NCI-H128 (cell line): ENCODE measurements at regions not wholly inside any gene's neighbourhood (a gene's known extent, or its start where the extent isn't known, plus 50 kb on each side); places are given as distances from the start of the nearest gene placed in this dataset.

ENCODE experiments used
- DNase-seq: peaks from one replicate; lab custom pipeline; 2025; ENCODE audit not compliant: unreplicated experiment; lab: John Stamatoyannopoulos, UW

- no peak for DNase-seq
Measured at GRCh38 chr9:119047513-119048307, 321.5 kb downstream of the BRINP1 start.

- DNase-seq: no peak
Measured at GRCh38 chr9:119050281-119050680, 319.0 kb downstream of the BRINP1 start.

- DNase-seq: no peak
Measured at GRCh38 chr9:119052339-119053030, 316.8 kb downstream of the BRINP1 start.

GRCh38 chr9:119053070-119053469, 316.2 kb downstream of the BRINP1 start:
- DNase-seq: no peak

GRCh38 chr9:119060629-119061385, 308.4 kb downstream of the BRINP1 start:
- no peak for DNase-seq

GRCh38 chr9:119071636-119072035, 297.6 kb downstream of the BRINP1 start:
- DNase-seq: no peak

GRCh38 chr9:119074017-119074416, 295.2 kb downstream of the BRINP1 start:
- no peak for DNase-seq

- DNase-seq: no peak
Measured at GRCh38 chr9:119078015-119078414, 291.2 kb downstream of the BRINP1 start.

- DNase-seq: no peak
Measured at GRCh38 chr9:119083673-119084072, 285.6 kb downstream of the BRINP1 start.

GRCh38 chr9:119086590-119086989, 282.6 kb downstream of the BRINP1 start:
- DNase-seq: no peak

GRCh38 chr9:119088002-119088547, 281.2 kb downstream of the BRINP1 start:
- peak; percentile 12 for DNase-seq

GRCh38 chr9:119091074-119091473, 278.2 kb downstream of the BRINP1 start:
- no peak for DNase-seq

GRCh38 chr9:119092125-119092524, 277.1 kb downstream of the BRINP1 start:
- DNase-seq: no peak

GRCh38 chr9:119094086-119094485, 275.1 kb downstream of the BRINP1 start:
- DNase-seq: no peak

GRCh38 chr9:119095072-119095471, 274.2 kb downstream of the BRINP1 start:
- no peak for DNase-seq

- no peak for DNase-seq
Measured at GRCh38 chr9:119101048-119101447, 268.2 kb downstream of the BRINP1 start.

- DNase-seq: no peak
Measured at GRCh38 chr9:119114681-119115080, 254.6 kb downstream of the BRINP1 start.
